PC-9 (cell line): ENCODE measurements at regions not wholly inside any gene's neighbourhood (a gene's known extent, or its start where the extent isn't known, plus 50 kb on each side); places are given as distances from the start of the nearest gene placed in this dataset.
"Not testable (repeated sequence)": the region's sequence is repeated elsewhere in the genome, so short reads cannot be mapped to it uniquely, and the experiment has no call there.

Source experiments
- BruUV-seq: library from RNA; stranded (reverse); fragments of 400-500 nt; replicated peaks from 2 replicates; lab custom pipeline; 2021; lab: Mats Ljungman, UMichigan
- CTCF ChIA-PET: fragments of 300-600 bp; sonication (Branson Sonifier 250); formaldehyde crosslinking; loops from one replicate; lab custom pipeline; 2022; ENCODE audit warnings: antibody characterized with exemption; lab: Charles Lee
- POLR2A ChIA-PET: fragments of 300-600 bp; sonication (Branson Sonifier 250); formaldehyde crosslinking; loops from one replicate; lab custom pipeline; 2022; ENCODE audit warnings: antibody characterized with exemption; ENCODE audit not compliant: unreplicated experiment; lab: Charles Lee
- DNase-seq, 2 experiments: peaks; one replicate each; pipeline versions ENCODE4 v3.0.0 to v3.0.0-alpha.2; 2015 to 2022; ENCODE audit warnings: mixed read lengths in 1 of 2
- H2AFZ ChIP-seq: fragments of 200-600 bp; sonication (generic); 2 replicates; pipeline ENCODE4 v1.8.1; 2017; ENCODE audit warnings: antibody characterized with exemption
- H3F3A ChIP-seq: fragments of 200-600 bp; sonication (generic); 2 replicates; pipeline ENCODE4 v1.8.1; 2017; ENCODE audit warnings: antibody characterized with exemption, mild to moderate bottlenecking, low read depth; ENCODE audit not compliant: insufficient read depth
- H3K27ac ChIP-seq: fragments of 200-600 bp; sonication (generic); 2 replicates; pipeline ENCODE4 v1.6.1; 2016; ENCODE audit warnings: mixed run types
- H3K27me3 ChIP-seq: fragments of 200-600 bp; sonication (generic); 2 replicates; pipeline ENCODE4 v1.6.1; 2016; ENCODE audit warnings: low read depth, mixed run types; ENCODE audit not compliant: insufficient read depth
- H3K36me3 ChIP-seq: fragments of 200-600 bp; sonication (generic); 2 replicates; pipeline ENCODE4 v1.6.1; 2016; ENCODE audit warnings: low read depth, mixed run types
- H3K4me1 ChIP-seq: fragments of 200-600 bp; sonication (generic); replicated peaks from 2 replicates; pipeline ENCODE4 v1.6.1; 2016; ENCODE audit warnings: mixed run types; ENCODE audit not compliant: insufficient read depth
- H3K4me2 ChIP-seq: fragments of 200-600 bp; sonication (generic); 2 replicates; pipeline ENCODE4 v1.6.1; 2017; ENCODE audit warnings: mixed run types
- H3K4me3 ChIP-seq: fragments of 200-600 bp; sonication (generic); 2 replicates; pipeline ENCODE4 v1.6.1; 2016; ENCODE audit warnings: mixed run types
- H3K79me2 ChIP-seq: fragments of 200-600 bp; sonication (generic); 2 replicates; pipeline ENCODE4 v1.6.1; 2017; ENCODE audit warnings: low read depth, mixed run types
- H3K9me2 ChIP-seq: fragments of 200-600 bp; sonication (generic); 2 replicates; pipeline ENCODE4 v1.8.1; 2017; ENCODE audit warnings: mild to moderate bottlenecking; ENCODE audit not compliant: insufficient read depth
- H3K9me3 ChIP-seq: fragments of 200-600 bp; sonication (generic); 2 replicates; pipeline ENCODE4 v1.8.1; 2016; ENCODE audit warnings: low read depth; ENCODE audit not compliant: insufficient read depth
- H4K20me1 ChIP-seq: fragments of 200-600 bp; sonication (generic); 2 replicates; pipeline ENCODE4 v1.8.1; 2017; ENCODE audit not compliant: insufficient read depth
- CTCF ChIP-seq: fragments of 200-600 bp; sonication (generic); conservative IDR thresholded peaks from 2 replicates; pipeline ENCODE4 v1.6.1; 2017; ENCODE audit warnings: mixed run types, antibody characterized with exemption, mild to moderate bottlenecking, moderate library complexity
- EZH2 ChIP-seq: fragments of 200-600 bp; sonication (generic); IDR thresholded peaks from 2 replicates; pipeline ENCODE4 v1.8.0; 2017; ENCODE audit warnings: antibody characterized with exemption, low read depth
- intact Hi-C: fragments of 100-400 bp; cut with micrococcal nuclease; formaldehyde crosslinking; loops from one replicate; pipeline ENCODE4 v1.10.0; 2022; ENCODE audit not compliant: unreplicated experiment

DNA sequence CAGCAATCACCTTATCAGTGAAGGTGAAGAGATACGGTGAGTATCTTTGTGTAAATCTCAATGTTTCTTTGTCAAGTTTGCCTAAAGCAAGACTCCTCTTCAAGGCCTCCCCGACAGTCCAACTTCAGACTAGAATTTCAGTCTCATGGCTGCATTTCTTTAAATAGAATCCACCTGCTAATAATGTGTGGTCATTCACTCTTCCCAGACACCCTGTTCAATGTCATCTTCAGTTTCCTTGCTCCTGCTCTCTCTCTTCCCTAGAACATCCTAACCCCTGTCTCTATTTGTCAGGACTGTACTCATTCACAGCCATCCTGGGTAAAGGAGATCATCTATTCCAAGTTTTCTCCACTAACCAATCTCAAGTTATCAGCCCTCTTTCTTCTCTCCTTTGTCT, 267.3 kb downstream of the EN1 start:
- Histone ChIP-seq H4K20me1 (no peaks in the 10 kb centered on the region), H2AFZ (no peak overlapping the region), H3K27me3 (peaks cover 21% of the 10 kb centered on the region; the same call in 1 of the 2 replicates), H3K36me3 (no peaks in the 10 kb centered on the region), H3K4me1 (no peaks in the 10 kb centered on the region), H3K9me3 (no peaks in the 10 kb centered on the region), H3K9me2 (no peaks in the 10 kb centered on the region), H3K4me2 (no peak overlapping the region), H3K27ac (no peak overlapping the region), H3K4me3 (no peak overlapping the region), H3K79me2 (no peaks in the 10 kb centered on the region), H3F3A (no peaks in the 10 kb centered on the region)
- no peak for TF ChIP-seq CTCF
- no peak for TF ChIP-seq EZH2
- intact Hi-C loops: no loop called here
- CTCF ChIA-PET: no interaction called here
- POLR2A ChIA-PET: no interaction called here
- DNase-seq: no peak
- BruUV-seq: no TSS peak

DNA sequence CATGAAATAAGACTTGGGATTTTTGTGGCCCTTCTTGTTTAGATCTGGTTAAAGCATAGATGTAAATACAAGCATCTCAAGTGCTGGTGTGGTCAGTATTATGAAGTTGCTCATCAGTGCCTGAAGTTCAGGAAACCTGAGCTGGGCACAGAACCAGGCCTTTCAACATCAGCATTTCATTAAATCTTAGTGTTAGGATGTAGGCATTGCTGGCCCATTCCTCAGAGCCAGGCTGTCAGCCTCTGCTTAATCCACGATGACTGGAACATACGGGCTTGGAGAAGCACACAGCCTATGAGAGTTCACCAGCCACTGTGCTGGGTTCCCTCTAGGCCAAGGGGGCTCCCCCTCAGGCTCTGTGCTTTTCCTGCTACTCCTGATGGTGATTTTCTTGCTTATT, 270.2 kb downstream of the EN1 start:
- Histone ChIP-seq H3K4me2 (no peak overlapping the region), H3F3A (no peaks in the 10 kb centered on the region), H3K4me3 (no peak overlapping the region), H3K79me2 (no peaks in the 10 kb centered on the region), H2AFZ (no peak overlapping the region), H3K4me1 (no peaks in the 10 kb centered on the region), H3K27ac (no peak overlapping the region), H3K36me3 (no peaks in the 10 kb centered on the region), H3K9me3 (no peaks in the 10 kb centered on the region), H4K20me1 (no peaks in the 10 kb centered on the region), H3K27me3 (peaks cover 40% of the 10 kb centered on the region), H3K9me2 (no peaks in the 10 kb centered on the region)
- intact Hi-C loops: no loop called here
- ChIA-PET POLR2A (no interaction called here), CTCF (no interaction called here)
- BruUV-seq: no TSS peak
- TF ChIP-seq CTCF: no peak
- TF ChIP-seq EZH2: no peak
- no peak for DNase-seq

DNA sequence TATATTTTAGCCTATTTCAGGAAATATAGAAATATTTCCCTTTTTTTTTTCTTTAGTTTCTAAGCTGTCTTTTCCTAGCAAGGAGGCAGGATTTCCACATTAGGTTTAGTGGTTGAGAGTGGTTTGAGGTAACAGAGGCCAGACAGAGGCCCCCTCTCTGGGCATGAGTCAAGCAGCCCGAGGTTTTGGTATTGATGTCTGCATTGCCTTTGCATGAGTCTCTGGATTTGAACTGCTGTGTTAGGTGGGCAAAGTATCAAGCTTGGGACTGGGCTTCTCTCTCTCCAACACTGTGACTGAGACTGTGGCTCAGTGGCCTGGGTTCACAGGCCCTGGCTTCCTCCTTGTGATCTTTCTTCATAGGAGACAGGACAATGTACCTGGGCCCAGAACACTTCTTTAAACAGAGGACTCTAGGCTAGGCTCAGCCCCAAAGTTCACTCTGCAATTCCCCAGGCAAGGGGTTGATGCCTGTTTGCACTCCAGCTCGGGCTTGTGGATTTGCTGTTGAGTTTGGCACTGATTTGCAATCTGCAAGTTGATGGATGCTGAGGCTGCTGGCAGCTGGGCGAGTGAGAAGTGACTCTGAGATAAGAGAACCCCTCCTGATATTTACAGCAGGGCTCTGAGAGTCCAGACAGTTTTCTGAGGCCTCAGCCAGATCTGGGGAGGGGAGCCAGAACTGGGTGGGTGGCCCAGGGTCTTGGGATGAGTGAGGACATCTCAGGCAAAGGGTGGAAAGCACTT, 271.2 kb downstream of the EN1 start:
- Histone ChIP-seq H3K79me2 (no peaks in the 10 kb centered on the region), H3K27ac (no peak overlapping the region), H3K4me2 (no peak overlapping the region), H3K36me3 (no peaks in the 10 kb centered on the region), H3K9me3 (no peaks in the 10 kb centered on the region), H2AFZ (no peak overlapping the region), H3K4me3 (no peak overlapping the region), H3K9me2 (no peaks in the 10 kb centered on the region), H3K27me3 (peaks cover 45% of the 10 kb centered on the region), H4K20me1 (no peaks in the 10 kb centered on the region), H3F3A (no peaks in the 10 kb centered on the region), H3K4me1 (no peaks in the 10 kb centered on the region)
- no peak for TF ChIP-seq CTCF
- TF ChIP-seq EZH2: no peak
- no peak for DNase-seq
- POLR2A ChIA-PET: no interaction called here
- CTCF ChIA-PET: no interaction called here
- BruUV-seq: no TSS peak
- intact Hi-C loops: no loop called here

GRCh38 chr2:118572380-118572779, 275.1 kb downstream of the EN1 start:
- H3K4me1 ChIP-seq, H3K9me3 ChIP-seq, H2AFZ ChIP-seq, intact Hi-C loops, H3F3A ChIP-seq, H4K20me1 ChIP-seq, H3K4me3 ChIP-seq, BruUV-seq, POLR2A ChIA-PET, DNase-seq, CTCF ChIA-PET, H3K36me3 ChIP-seq, H3K4me2 ChIP-seq, H3K9me2 ChIP-seq, H3K27ac ChIP-seq, H3K79me2 ChIP-seq: not testable (repeated sequence)
- H3K27me3 ChIP-seq: peaks cover 57% of the 10 kb centered on the region
